ENCODE measurements at regions not wholly inside any gene's neighbourhood (a gene's known extent, or its start where the extent isn't known, plus 50 kb on each side); places are given as distances from the start of the nearest gene placed in this dataset.

DNA sequence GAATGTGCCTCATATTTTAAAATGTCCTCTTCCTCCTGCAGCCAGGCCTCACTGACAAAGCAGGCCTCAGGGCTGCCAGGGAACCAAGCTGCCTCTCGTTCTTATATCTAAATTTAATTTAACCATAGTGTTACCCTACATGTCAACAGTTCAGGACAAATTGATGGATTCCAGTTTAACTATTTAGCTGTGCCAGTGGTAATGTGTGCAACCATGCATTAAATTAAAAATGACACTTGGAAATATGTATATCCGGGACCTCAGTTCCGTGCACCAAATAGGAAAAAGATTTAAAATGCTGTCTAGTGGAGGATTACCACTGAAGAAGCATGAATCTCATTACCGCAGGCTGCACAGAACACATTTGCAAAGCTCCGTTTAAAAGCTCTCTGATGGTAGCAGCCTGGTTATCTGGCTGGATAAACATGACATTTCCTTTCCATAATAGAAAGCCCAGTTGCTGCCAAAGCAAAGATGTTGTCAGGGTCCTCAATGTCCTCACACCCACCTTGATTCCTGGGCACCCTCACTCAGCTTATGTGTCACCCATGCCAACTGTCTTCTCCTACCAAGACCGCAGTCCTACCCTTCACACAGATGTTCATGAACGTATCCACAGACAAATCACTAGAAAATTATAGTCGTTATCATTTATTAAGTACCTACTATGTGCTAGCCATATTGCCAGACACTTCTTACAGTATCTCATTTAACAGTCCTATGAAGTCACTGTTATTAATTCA lies 73.3 kb upstream of the FRMD4A start:
- Mint-ChIP-seq H3K27me3 (peaks cover 8% of the 10 kb centered on the region), H3K27ac (peak overlapping the region; percentile 65), H3K36me3 (ENCODE audit: insufficient read depth) (no peaks in the 10 kb centered on the region), H3K9me3 (ENCODE audit: low read depth) (peaks cover 7% of the 10 kb centered on the region), H3K4me3 (ENCODE audit: low read depth) (no peak overlapping the region), H3K4me1 (ENCODE audit: low read depth) (peaks cover 36% of the 10 kb centered on the region)
- no peak for DNase-seq (ENCODE audit: low spot score, unreplicated experiment)
- TF ChIP-seq, protein P1, sequence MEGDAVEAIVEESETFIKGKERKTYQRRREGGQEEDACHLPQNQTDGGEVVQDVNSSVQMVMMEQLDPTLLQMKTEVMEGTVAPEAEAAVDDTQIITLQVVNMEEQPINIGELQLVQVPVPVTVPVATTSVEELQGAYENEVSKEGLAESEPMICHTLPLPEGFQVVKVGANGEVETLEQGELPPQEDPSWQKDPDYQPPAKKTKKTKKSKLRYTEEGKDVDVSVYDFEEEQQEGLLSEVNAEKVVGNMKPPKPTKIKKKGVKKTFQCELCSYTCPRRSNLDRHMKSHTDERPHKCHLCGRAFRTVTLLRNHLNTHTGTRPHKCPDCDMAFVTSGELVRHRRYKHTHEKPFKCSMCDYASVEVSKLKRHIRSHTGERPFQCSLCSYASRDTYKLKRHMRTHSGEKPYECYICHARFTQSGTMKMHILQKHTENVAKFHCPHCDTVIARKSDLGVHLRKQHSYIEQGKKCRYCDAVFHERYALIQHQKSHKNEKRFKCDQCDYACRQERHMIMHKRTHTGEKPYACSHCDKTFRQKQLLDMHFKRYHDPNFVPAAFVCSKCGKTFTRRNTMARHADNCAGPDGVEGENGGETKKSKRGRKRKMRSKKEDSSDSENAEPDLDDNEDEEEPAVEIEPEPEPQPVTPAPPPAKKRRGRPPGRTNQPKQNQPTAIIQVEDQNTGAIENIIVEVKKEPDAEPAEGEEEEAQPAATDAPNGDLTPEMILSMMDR (IDR thresholded peaks at IDR 0.05; ENCODE audit: unreplicated experiment) = no peak

- peaks cover 8% of the 10 kb centered on the region for H3K27me3 Mint-ChIP-seq
- H3K4me3 Mint-ChIP-seq (ENCODE audit: low read depth) = no peak overlapping the region
- no peaks in the 10 kb centered on the region for H3K36me3 Mint-ChIP-seq (ENCODE audit: insufficient read depth)
- H3K9me3 Mint-ChIP-seq (ENCODE audit: low read depth) = peaks cover 10% of the 10 kb centered on the region
- TF ChIP-seq, protein P1 (IDR thresholded peaks at IDR 0.05; ENCODE audit: unreplicated experiment) = no peak
- peaks cover 36% of the 10 kb centered on the region for H3K4me1 Mint-ChIP-seq (ENCODE audit: low read depth)
- no peak for DNase-seq (ENCODE audit: low spot score, unreplicated experiment)
- peak overlapping the region; percentile 65 for H3K27ac Mint-ChIP-seq
Measured at GRCh38 chr10:14403359-14403758, 72.6 kb upstream of the FRMD4A start.

DNA sequence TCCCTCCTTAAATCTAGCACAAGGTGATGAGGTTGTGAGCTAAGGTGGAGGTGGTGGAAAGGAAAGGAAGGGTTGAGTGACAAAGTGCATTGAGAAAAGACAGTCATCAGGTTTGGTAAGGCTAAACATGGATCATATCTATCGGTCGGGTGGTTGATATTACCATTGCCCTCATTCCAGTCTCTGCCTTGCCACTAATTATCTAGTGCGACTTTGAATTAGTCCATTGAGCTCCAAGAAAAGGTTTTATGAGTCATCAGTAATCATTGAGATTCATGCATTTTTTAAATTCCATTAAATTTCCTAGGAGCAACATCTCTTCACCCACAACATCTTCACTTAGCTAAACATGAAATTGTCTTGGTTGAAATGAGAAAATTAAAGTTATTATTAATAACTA lies 68.9 kb upstream of the FRMD4A start:
- TF ChIP-seq, protein P1 (IDR thresholded peaks at IDR 0.05; ENCODE audit: unreplicated experiment) = no peak
- H3K4me1 Mint-ChIP-seq (ENCODE audit: low read depth) = peaks cover 17% of the 10 kb centered on the region
- no peaks in the 10 kb centered on the region for H3K36me3 Mint-ChIP-seq (ENCODE audit: insufficient read depth)
- H3K9me3 Mint-ChIP-seq (ENCODE audit: low read depth) = peaks cover 10% of the 10 kb centered on the region
- no peak overlapping the region for H3K4me3 Mint-ChIP-seq (ENCODE audit: low read depth)
- peaks cover 4% of the 10 kb centered on the region for H3K27me3 Mint-ChIP-seq
- no peak for DNase-seq (ENCODE audit: low spot score, unreplicated experiment)
- H3K27ac Mint-ChIP-seq = peak overlapping the region; percentile 41

- H3K9me3 Mint-ChIP-seq (ENCODE audit: low read depth) = peaks cover 4% of the 10 kb centered on the region
- H3K4me3 Mint-ChIP-seq (ENCODE audit: low read depth) = no peak overlapping the region
- H3K4me1 Mint-ChIP-seq (ENCODE audit: low read depth) = no peaks in the 10 kb centered on the region
- H3K27ac Mint-ChIP-seq = no peak overlapping the region
- TF ChIP-seq, protein P1 (IDR thresholded peaks at IDR 0.05; ENCODE audit: unreplicated experiment) = no peak
- H3K27me3 Mint-ChIP-seq = peaks cover 4% of the 10 kb centered on the region
- no peaks in the 10 kb centered on the region for H3K36me3 Mint-ChIP-seq (ENCODE audit: insufficient read depth)
- DNase-seq (ENCODE audit: low spot score, unreplicated experiment) = no peak
Measured at GRCh38 chr10:14397066-14397465, 66.3 kb upstream of the FRMD4A start.

GRCh38 chr10:14396411-14397048 lies 65.8 kb upstream of the FRMD4A start:
- Mint-ChIP-seq H3K4me3 (ENCODE audit: low read depth) (no peak overlapping the region), H3K9me3 (ENCODE audit: low read depth) (peaks cover 4% of the 10 kb centered on the region), H3K27me3 (peaks cover 4% of the 10 kb centered on the region), H3K27ac (no peak overlapping the region), H3K36me3 (ENCODE audit: insufficient read depth) (no peaks in the 10 kb centered on the region), H3K4me1 (ENCODE audit: low read depth) (no peaks in the 10 kb centered on the region)
- DNase-seq (ENCODE audit: low spot score, unreplicated experiment) = no peak
- TF ChIP-seq, protein P1 (IDR thresholded peaks at IDR 0.05; ENCODE audit: unreplicated experiment) = peak; percentile 46

Data from progenitor cell of endocrine pancreas (in vitro differentiated cells).